Astrocyte of the spinal cord (primary cell): ENCODE measurements at regions not wholly inside any gene's neighbourhood (a gene's known extent, or its start where the extent isn't known, plus 50 kb on each side); places are given as distances from the start of the nearest gene placed in this dataset.

Source experiments
- DNase-seq: peaks from one replicate; pipeline ENCODE4 v3.0.0; 2011; ENCODE audit warnings: low read depth, low spot score
- H3K4me3 ChIP-seq: 2 replicates; pipeline ENCODE4 v1.5.1; 2011; ENCODE audit warnings: low read depth, mild to moderate bottlenecking, low read length, moderate library complexity
- CTCF ChIP-seq: IDR thresholded peaks from 2 replicates; pipeline ENCODE4 v1.5.1; 2012; ENCODE audit warnings: low read depth, mild to moderate bottlenecking, low read length, inconsistent platforms
- in situ Hi-C: cut with HindIII; loops from 2 replicates; pipeline ENCODE4 v1.10.0; 2017; ENCODE audit warnings: low sequenced_read_pairs

GRCh38 chr10:4645836-4646235 lies 180.2 kb upstream of the AKR1E2 start:
- H3K4me3 ChIP-seq, result no peak overlapping the region
- DNase-seq, result no peak
- no peak for TF ChIP-seq CTCF
- in situ Hi-C loops, result no loop called here

DNA sequence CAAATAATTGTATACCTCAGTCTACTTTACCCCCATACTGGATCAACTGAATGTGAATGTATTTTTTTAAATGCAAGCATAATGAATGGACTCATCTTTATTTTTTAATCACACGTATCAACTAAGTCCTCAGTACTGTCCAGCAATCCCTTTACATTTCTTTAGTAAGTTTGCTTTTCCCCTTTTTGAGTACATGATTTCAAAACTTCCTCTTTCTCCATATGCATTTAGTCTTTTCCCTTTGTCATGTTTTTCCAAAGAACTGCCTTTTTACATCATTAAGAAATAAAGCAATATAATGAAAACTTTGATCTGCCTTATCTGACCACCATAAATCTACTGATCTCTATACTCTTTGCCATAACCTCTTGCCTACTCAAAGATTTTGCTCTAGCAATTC lies 182.5 kb upstream of the AKR1E2 start:
- in situ Hi-C loops, result no loop called here
- H3K4me3 ChIP-seq, result no peak overlapping the region
- no peak for TF ChIP-seq CTCF
- DNase-seq, result no peak

GRCh38 chr10:4639960-4640359 lies 186.0 kb upstream of the AKR1E2 start:
- no peak overlapping the region for H3K4me3 ChIP-seq
- in situ Hi-C loops, result no loop called here
- DNase-seq, result no peak
- no peak for TF ChIP-seq CTCF

- in situ Hi-C loops, result no loop called here
- TF ChIP-seq CTCF, result no peak
- H3K4me3 ChIP-seq, result no peak overlapping the region
- DNase-seq, result no peak
Observed at GRCh38 chr10:4638099-4638498, 187.9 kb upstream of the AKR1E2 start.

- in situ Hi-C loops, result no loop called here
- no peak overlapping the region for H3K4me3 ChIP-seq
- TF ChIP-seq CTCF, result no peak
- DNase-seq, result no peak
Observed at GRCh38 chr10:4637657-4638056, 188.3 kb upstream of the AKR1E2 start.

GRCh38 chr10:4635883-4636282 lies 190.1 kb upstream of the AKR1E2 start:
- in situ Hi-C loops, result no loop called here
- no peak overlapping the region for H3K4me3 ChIP-seq
- no peak for DNase-seq
- TF ChIP-seq CTCF, result no peak

GRCh38 chr10:4635388-4635787 lies 190.6 kb upstream of the AKR1E2 start:
- in situ Hi-C loops, result no loop called here
- no peak for TF ChIP-seq CTCF
- DNase-seq, result no peak
- no peak overlapping the region for H3K4me3 ChIP-seq
